Superior temporal gyrus (tissue), 1 donor: ENCODE measurements at regions not wholly inside any gene's neighbourhood (a gene's known extent, or its start where the extent isn't known, plus 50 kb on each side); places are given as distances from the start of the nearest gene placed in this dataset.
"Not testable (repeated sequence)": the region's sequence is repeated elsewhere in the genome, so short reads cannot be mapped to it uniquely, and the experiment has no call there.

Source experiments
- DNase-seq: peaks from one replicate; pipeline ENCODE4 v3.0.0-alpha.2; 2016; ENCODE audit errors: extremely low spot score

DNA sequence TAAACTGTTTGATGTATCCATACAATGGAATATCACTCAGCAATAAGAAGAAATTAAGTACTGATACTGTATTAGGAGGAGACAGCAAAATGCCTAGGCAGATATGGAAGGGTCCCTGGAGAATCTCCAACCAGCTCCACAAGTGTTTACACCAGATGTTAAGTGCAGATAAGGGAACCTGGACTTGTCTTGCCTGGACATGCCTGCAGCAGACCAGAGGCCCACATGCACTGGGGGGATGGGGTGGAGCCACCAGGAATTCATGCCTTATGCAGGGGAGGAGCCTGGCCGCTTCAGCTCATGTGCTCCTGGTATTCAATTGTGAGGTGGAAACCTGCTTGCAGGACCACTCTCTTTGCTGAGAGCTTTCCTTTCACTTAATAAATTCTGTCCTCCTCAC lies 287.6 kb downstream of the LIPI start:
- DNase-seq, result not testable (repeated sequence)

DNA sequence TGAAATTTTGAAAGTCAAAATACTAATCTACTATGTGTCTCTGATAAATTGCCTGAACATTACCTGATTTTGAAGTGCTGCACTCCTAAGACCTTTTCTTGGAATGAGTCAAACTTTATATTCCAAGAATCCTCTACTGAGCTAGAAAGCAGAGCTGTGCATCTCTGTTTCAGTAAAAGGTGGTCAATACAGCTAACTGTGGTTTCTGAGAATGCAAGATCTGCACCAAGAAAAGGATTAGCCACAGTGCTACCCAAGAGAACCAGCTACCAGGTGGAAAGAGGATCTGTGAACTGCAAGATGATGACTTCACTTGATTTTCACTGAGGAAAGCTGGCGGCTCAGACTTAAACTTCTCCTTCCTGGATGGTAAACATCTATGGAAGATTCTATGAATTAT lies 289.3 kb downstream of the LIPI start:
- not testable (repeated sequence) for DNase-seq

DNA sequence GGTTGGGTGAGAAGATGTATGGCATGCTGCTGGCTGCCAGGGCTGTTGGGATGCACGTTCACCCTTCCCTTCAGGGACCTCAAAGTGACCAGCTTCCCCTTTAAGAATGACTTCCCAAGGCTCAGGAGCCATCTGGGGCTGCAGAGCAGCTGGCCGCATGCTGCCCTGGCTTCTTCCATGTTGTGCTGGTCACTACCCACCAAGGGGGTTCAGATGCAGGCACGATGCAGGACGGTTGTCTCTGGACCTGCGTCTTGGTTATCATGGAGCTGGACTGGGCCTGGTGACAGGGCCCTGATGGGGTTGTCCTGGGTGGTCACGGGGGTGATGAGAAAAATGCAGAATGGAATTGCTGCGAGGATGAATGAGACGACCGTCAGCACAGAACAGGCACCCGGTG lies 297.8 kb downstream of the POTED start:
- not testable (repeated sequence) for DNase-seq

DNA sequence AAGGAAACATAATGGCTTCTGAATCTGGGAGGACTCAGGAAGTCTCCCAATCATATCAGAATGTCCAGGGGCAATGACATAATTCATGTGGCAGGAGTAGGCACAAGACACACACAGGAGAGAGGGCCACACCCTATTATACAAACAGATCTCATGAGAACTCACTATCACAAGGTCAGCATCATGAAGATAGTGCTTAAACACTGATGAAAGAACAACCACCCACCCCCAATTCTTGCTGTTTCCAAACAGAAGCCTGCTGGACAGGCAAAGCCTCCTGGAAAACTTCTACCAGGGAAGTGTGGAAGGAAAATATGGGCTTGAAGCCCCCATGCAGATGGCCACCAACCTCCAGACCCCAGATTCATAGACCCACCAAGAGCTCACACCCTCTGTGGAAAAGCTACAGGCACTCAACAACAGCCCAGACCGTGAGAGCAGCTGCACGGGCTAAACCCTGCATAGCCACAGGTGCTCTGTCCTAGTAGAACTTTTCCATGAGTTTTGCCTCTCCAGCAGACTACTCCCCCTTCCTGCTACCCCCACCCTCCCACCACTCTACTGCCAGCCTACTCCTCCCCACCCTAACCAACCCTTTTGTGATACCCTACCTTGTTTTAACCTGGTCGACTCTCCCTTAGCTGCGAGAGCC lies 287.1 kb downstream of the POTED start:
- not testable (repeated sequence) for DNase-seq

DNA sequence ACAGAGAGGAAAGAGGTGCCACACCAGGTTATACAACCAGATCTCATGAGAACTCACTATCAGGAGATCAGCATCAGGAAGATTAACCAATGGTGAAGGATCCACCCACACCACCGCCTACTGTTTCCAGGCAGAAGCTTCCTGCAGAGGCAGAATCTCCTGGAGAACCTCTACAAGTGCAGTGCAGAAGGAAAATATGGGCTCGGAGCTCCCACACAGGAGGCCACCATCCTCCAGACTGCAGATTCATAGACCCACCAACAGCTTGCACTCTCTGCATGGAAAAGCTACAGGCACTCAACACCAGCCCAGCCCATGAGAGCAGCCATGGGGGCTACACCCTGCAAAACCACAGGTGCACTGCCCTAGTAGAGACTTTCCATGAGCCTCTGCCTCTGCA lies 284.0 kb downstream of the POTED start:
- DNase-seq, result not testable (repeated sequence)

DNA sequence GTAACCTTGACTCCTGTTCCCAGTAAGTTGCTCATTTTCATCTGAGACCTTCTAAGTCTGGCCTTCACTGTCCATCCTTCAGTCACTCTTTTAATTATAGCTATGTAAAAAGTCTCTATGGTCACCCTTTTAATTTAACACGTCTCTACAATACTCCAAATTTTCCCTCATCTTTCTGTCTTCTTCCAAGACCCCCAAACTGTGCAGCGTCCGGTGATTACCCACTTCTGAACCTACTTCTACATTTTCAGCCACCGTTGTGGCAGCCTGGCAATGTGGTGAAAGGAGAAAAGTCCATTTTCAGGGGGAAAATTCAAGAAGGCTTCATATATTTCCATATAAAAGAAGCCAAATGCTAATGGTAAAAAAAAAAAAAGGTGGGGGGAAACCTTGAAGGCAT lies 283.4 kb downstream of the POTED start:
- not testable (repeated sequence) for DNase-seq

DNA sequence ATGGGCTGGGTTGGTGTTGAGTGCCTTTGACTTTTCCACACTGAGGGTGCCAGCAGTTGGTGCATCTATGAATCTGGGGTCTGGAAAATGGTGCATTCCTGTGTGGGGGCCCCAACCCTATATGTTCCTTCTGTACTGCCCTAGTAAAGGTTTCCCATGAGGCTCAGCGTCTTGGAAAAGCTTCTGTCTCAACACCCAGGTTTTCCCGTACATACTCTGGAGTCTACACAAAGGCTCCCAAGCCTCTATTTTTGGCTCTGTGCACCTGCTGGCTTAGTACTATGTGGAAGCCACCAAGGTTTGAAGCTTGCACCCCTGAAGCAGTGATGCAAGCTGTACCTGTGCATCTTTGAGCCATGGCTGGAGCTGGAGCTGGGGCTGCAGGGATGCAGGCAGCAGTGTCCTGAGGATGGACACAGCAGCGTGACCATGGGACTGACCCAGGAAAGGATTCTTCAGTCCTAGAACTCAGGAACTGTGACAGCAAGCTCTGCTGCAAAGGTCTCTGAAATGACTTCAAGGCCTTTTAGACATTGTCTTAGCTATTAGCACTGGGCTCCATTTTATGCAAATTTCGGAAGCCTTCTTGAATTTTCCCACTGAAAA lies 282.7 kb downstream of the POTED start:
- DNase-seq, result not testable (repeated sequence)

DNA sequence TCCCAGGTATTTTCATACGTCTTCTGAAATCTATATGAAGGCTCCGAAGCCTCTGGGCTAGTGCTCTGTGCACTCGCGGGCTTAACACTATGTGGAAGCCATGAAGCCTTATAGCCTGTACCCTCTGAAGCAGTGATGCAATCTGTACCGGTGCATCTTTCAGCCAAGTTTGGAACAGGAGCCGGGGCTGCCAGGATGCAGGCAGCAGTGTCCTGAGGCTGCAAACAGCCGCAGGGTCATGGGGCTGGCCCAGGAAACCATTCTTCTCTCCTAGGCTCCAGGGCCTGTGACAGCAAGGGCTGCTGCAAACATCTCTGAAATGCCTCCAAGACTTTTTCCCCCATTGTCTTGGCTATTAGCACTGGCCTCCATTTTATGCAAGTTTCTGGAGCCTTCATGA lies 279.6 kb downstream of the POTED start:
- DNase-seq, result not testable (repeated sequence)

DNA sequence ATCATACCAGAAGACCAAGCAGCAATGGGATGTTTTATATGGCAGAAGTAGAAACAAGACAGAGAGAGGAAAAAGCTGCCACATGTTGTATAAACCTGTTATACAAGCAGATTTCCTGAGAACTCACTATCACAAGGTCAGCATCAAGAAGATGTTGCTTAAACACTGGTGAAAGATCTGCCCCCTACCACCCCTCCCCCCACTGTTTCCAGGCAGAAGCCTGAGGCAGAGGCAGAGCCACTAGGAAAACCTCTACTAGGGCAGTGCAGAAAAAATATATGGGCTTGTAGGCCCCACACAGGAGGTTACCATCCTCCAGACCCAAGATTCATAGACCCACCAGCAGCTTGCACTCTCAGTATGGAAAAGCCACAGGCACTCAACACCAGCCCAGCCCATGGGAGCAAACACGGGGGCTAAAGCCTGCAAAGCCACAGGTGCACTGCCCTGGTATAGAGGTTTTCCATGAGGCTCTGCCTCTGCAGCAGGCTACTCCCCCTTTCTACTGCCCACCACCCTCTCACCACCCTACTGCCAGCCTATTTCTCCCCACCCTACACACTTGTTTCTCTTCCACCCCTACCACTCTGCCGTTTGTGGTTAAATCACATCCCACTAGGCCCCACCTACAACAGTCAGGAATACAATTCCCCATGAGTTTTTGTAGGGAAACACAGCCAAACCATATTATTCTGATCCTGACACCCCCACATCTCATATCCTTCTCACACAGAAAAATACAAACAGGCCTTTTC lies 274.2 kb downstream of the POTED start:
- DNase-seq, result not testable (repeated sequence)

DNA sequence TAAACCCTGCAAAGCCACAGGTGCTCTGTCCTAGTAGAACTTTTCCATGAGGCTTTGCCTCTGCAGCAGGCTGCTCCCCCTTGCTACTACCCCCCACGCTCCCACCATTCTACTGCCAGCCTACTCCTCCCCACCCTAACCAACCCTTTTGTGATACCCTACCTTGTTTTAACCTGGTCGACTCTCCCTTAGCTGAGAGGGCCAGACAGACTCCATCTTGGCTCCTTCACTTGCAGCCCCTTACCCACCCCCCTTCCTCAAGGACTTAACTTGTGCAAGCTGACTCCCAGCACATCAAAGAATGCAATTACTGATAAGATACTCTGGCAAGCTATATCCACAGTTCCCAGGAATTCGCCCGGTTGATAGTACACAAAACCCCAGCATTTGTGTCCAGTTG lies 267.9 kb downstream of the POTED start:
- DNase-seq, result not testable (repeated sequence)

DNA sequence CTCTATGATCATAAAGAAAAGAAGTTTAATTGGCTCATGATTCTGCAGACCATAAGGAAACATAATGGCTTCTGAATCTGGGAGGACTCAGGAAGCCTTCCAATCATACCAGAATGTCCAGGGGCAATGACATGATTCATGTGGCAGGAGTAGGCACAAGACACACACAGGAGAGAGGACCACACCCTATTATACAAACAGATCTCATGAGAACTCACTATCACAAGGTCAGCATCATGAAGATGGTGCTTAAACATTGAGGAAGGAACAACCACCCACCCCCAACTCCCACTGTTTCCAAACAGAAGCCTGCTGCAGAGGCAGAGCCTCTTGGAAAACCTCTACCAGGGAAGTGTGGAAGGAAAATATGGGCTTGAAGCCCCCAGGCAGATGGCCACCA lies 267.4 kb downstream of the POTED start:
- not testable (repeated sequence) for DNase-seq

DNA sequence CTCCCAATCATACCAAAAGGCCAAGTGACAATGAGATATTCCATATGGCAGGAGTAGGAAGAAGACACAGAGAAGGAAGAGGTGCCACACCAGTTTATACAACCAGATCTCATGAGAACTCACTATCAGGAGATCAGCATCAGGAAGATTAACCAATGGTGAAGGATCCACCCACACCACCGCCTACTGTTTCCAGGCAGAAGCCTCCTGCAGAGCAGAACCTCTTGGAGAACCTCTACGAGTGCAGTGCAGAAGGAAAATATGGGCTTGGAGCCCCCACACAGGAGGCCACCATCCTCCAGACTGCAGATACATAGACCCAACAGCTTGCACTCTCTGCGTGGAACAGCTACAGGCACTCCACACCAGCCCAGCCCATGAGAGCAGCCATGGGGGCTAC lies 264.4 kb downstream of the POTED start:
- not testable (repeated sequence) for DNase-seq

DNA sequence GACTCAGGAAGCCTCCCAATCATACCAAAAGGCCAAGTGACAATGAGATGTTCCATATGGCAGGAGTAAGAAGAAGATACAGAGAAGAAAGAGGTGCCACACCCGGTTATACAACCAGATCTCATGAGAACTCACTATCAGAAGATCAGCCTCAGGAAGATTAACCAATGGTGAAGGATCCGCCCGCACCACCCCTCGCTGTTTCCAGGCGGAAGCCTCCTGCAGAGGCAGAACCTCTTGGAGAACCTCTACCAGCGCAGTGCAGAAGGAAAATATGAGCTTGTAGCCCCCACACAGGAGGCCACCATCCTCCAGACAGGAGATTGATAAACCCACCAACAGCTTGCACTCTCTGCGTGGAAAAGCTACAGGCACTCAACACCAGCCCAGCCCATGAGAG lies 245.1 kb downstream of the POTED start:
- DNase-seq, result no peak

DNA sequence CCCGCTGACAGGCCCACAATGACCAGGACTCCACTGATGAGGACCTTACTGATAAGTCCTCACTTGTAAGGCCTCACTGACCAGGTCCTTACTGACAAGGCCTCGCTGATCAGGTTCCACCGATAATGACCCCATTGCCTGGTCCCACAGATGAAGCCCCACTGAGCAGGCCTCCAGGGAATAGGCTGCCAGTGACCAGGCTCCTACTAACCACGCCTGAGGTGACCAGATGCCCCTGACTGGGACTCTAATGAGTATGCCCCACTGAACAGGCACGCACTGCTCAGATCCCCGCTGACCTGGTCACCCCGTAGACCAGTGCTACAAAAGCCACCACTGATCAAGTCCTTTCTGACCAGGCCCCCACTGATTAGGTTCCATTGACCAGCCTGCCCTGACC lies 241.2 kb downstream of the POTED start:
- not testable (repeated sequence) for DNase-seq

DNA sequence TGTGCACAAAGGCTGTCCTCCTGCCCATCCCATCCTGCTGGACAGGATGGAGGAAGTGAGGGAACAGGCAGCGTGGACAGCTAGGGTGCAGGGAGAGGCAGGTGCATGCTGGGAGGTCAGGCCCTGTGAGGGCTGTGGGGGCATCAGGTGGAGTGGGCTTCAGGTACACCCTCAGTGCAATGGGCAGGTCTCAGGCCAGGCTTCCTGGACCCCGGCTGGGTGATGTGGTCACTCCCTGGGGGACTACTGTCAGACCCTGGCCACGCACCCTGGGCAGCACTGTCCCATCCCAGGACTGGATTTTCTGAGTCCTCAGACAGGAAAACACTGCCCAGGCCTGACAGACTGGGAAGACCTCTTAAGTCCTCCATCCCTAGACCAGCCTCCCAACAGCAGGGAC lies 239.9 kb downstream of the POTED start:
- not testable (repeated sequence) for DNase-seq

DNA sequence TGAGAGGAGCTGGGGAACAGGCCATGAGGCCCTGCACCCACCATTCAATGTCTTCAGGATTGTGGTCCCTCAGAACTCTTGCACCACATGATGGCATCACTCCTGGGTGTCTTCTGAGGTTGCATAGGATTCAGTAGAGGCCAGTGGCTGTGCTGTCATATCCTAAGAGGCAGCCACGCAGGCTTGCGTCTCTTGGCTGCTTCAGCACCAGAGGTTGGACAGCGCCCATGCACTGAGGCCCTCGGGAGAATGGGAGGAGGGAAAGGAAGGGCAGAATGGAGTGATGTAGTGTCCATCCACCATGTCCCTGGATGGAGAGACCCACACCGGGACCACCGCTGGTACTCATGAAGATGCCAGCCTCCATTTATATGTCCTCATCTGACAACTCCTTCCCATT lies 237.1 kb downstream of the POTED start:
- not testable (repeated sequence) for DNase-seq

DNA sequence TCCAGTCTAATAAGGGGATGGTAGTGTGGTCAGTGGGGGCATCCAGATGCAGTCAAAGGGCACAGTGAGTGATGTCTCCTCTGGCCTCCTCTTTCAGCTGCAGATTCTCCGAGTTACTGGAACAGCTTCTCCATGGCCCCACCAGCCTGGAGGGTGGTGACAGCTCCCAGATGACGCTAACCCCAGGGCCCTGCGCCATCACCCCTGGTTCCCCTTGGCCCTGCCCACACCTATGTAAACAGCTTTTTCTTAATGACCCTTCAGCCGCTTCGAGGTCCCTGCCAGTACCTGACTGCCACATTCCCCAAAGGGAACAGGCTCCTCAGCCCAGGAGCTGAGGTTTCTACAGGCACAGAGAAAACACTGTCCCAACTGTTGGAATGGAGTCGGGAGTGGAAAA lies 235.0 kb downstream of the POTED start:
- not testable (repeated sequence) for DNase-seq

DNA sequence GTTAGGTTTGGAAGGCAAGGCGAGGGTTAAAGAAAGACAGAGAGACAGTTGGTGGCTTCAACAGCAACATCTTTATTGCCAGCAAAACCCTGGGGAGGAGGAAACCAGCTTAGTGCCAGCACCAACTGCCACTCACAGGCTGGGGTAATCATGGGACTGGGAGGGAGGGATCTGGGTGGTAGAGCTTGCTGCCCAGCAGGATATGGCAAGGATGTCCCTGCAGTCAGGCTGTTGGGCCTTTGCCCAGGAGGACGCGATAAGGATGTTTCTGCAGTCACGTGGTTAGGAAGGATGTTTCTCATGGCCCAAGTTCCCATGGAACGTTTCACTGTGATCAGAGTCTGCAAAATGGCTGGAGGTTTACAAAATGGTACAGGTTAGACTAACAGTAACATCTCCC lies 233.5 kb downstream of the POTED start:
- DNase-seq, result not testable (repeated sequence)

DNA sequence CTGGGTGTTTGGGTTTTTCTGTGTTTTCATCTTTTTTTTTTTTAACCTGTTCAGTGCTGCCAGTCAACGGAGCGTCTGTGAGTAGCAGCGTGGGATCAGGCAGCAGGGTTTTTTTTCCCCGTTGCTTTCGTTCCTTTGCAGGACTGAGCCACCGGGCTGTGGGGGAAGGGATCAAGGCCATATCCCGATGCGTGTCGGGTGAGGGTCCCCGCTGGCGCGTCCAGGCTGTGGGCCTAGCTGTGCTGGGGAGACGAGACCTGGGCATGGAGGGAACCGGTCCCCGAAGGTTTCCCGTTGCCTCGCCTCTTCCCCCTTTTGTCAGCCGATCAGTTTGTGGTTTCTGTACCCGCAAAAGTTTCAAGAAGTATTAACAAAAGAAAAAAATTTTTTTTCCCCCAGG lies 218.1 kb downstream of the POTED start:
- DNase-seq, result not testable (repeated sequence)

DNA sequence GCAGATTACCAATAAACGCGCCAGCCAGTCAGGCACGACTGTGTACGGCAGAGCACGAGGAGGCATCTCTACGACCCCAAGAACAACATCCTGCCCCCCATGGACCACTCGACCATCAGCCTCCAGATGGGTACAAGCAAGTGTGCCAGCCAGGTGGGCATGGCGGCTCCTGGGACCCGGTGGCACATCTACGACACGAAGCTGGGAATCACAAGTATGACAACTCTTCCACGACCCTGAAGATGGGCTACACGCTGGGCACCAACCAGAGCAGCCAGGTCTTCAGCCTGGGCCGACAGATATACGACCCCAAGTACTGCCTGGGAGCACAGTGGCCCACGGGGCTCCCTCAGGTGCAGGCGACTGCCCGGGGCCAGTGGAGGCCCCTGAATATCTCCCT lies 217.6 kb downstream of the POTED start:
- no peak for DNase-seq

DNA sequence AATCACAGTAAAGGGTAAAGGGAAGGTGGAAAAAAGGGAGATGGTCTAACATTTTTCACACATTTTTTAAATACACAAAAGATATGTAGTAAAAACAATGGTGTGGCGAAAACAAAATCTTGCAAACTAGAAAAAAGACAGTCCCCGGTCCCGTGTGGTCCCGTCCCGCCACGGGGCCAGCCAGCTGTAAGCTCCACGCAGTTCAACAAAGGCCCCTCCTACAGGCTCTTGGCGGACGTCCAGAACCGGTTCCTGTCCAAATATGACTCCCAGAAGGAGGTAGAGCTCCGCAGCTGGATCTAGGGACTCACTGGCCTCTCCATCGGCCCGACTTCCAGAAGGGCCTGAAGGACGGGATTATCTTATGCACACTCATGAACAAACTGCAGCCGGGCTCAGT lies 216.9 kb downstream of the POTED start:
- DNase-seq, result not testable (repeated sequence)

DNA sequence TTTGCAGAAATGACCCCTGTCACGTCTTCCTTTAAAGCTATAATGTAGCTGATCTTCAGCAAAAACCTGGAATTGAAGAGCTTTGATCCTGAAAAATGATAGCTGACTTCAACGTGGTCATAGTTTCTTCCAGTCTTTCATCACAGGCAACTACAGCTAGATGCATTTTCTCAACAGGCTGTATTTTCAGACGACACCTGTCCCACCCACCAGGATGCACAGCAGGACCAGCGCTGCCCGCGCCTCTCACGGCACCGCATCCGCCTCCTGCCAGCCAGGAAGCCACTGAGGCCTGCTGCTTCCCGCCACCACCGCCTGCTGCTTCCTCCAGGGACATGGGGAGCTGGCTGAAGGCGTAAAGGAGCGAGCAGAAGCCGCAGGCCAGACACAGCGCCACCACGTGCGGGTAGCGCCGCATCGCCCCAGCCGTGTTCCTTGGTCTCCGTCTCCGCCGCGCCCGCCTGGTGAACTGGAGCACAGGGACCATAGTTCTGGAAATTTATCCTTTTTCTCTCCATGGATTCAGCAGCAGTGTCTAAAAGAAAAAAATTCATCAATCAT lies 215.7 kb downstream of the POTED start:
- not testable (repeated sequence) for DNase-seq

DNA sequence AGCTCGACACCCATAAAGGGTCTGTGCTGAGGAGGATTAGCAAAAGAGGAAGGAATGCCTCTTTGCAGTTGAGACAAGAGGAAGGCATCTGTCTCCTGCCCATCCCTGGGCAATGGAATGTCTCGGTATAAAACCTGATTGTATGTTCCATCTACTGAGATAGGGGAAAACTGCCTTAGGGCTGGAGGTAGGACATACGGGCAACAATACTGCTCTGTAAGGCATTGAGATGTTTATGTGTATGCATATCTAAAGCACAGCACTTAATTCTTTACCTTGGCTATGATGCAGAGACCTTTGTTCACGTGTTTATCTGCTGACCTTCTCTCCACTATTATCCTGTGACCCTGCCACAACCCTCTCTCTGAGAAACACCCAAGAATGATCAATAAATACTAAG lies 210.7 kb downstream of the POTED start:
- not testable (repeated sequence) for DNase-seq
